ENCODE measurements at regions not wholly inside any gene's neighbourhood (a gene's known extent, or its start where the extent isn't known, plus 50 kb on each side); places are given as distances from the start of the nearest gene placed in this dataset.

- TF ChIP-seq, protein P1, sequence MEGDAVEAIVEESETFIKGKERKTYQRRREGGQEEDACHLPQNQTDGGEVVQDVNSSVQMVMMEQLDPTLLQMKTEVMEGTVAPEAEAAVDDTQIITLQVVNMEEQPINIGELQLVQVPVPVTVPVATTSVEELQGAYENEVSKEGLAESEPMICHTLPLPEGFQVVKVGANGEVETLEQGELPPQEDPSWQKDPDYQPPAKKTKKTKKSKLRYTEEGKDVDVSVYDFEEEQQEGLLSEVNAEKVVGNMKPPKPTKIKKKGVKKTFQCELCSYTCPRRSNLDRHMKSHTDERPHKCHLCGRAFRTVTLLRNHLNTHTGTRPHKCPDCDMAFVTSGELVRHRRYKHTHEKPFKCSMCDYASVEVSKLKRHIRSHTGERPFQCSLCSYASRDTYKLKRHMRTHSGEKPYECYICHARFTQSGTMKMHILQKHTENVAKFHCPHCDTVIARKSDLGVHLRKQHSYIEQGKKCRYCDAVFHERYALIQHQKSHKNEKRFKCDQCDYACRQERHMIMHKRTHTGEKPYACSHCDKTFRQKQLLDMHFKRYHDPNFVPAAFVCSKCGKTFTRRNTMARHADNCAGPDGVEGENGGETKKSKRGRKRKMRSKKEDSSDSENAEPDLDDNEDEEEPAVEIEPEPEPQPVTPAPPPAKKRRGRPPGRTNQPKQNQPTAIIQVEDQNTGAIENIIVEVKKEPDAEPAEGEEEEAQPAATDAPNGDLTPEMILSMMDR (IDR thresholded peaks at IDR 0.05; ENCODE audit: low read depth, low read length): no peak
- no peak for TF ChIP-seq EZH2phosphoT487 (IDR thresholded peaks at IDR 0.05; ENCODE audit: low read depth)
Observed at GRCh38 chr6:165821754-165822153, 158.7 kb upstream of the PDE10A start.

Measured in OCI-LY3 (cell line).